Keratinocyte (primary cell): ENCODE measurements at regions not wholly inside any gene's neighbourhood (a gene's known extent, or its start where the extent isn't known, plus 50 kb on each side); places are given as distances from the start of the nearest gene placed in this dataset.

Source experiments
- DNase-seq: peaks from one replicate; pipeline ENCODE4 v3.0.0-alpha.2; 2011; ENCODE audit warnings: low read depth, missing footprints, low spot score
- FAIRE-seq: peaks from 2 replicates; lab custom pipeline; 2011; peaks lifted over from hg19 to GRCh38; lab: Jason Lieb, UNC
- H2AFZ ChIP-seq: 2 replicates; pipeline ENCODE4 v1.6.0; 2012; ENCODE audit warnings: low read length, control low read depth, inconsistent platforms; ENCODE audit not compliant: control insufficient read depth
- H3K27ac ChIP-seq: 2 replicates; pipeline ENCODE4 v1.5.1; 2011; ENCODE audit warnings: low read length; ENCODE audit not compliant: control insufficient read depth, insufficient read depth
- H3K27me3 ChIP-seq: 3 replicates; pipeline ENCODE4 v1.6.0; 2011; ENCODE audit warnings: low read length; ENCODE audit not compliant: control insufficient read depth, insufficient read depth; ENCODE audit errors: extremely low read depth
- H3K36me3 ChIP-seq, 2 experiments: 2 replicates in 1 of 2; 3 replicates in 1 of 2; pipeline ENCODE4 v1.5.1; 2011; ENCODE audit warnings: low read length in 2 of 2, mild to moderate bottlenecking in 1 of 2; ENCODE audit not compliant: control insufficient read depth in 2 of 2, insufficient read depth in 2 of 2; ENCODE audit errors: extremely low read depth in 1 of 2
- H3K4me1 ChIP-seq: 3 replicates; pipeline ENCODE4 v1.5.1; 2011; ENCODE audit warnings: low read length; ENCODE audit not compliant: control insufficient read depth, insufficient read depth; ENCODE audit errors: extremely low read depth
- H3K4me2 ChIP-seq: 3 replicates; pipeline ENCODE4 v1.6.0; 2011; ENCODE audit warnings: low read depth, low read length; ENCODE audit not compliant: control insufficient read depth, insufficient read depth; ENCODE audit errors: extremely low read depth
- H3K4me3 ChIP-seq, 3 experiments: fragments of 200-600 bp in 1 of 3; sonication (generic) in 1 of 3; 2 replicates in 2 of 3; 3 replicates in 1 of 3; pipeline ENCODE4 v1.5.1; 2011 to 2016; ENCODE audit warnings: low read length in 3 of 3, mild to moderate bottlenecking in 3 of 3, control low read depth in 2 of 3, inconsistent platforms in 1 of 3, low read depth in 1 of 3, mixed read lengths in 1 of 3, mixed run types in 1 of 3, moderate library complexity in 1 of 3; ENCODE audit not compliant: control insufficient read depth in 2 of 3, insufficient read depth in 2 of 3; ENCODE audit errors: extremely low read depth in 1 of 3
- H3K79me2 ChIP-seq: 2 replicates; pipeline ENCODE4 v1.6.0; 2012; ENCODE audit warnings: low read length; ENCODE audit not compliant: control insufficient read depth, insufficient read depth
- H3K9ac ChIP-seq: 3 replicates; pipeline ENCODE4 v1.6.0; 2011; ENCODE audit warnings: low read length; ENCODE audit not compliant: control insufficient read depth, insufficient read depth; ENCODE audit errors: extremely low read depth
- H3K9me1 ChIP-seq: 3 replicates; pipeline ENCODE4 v1.6.0; 2011; ENCODE audit warnings: low read length; ENCODE audit not compliant: control insufficient read depth, insufficient read depth; ENCODE audit errors: extremely low read depth
- H3K9me3 ChIP-seq: 2 replicates; pipeline ENCODE4 v1.5.1; 2012; ENCODE audit warnings: low read depth, low read length; ENCODE audit not compliant: control insufficient read depth
- H4K20me1 ChIP-seq: 3 replicates; pipeline ENCODE4 v1.6.0; 2011; ENCODE audit warnings: low read length; ENCODE audit not compliant: control insufficient read depth, insufficient read depth; ENCODE audit errors: extremely low read depth
- CTCF ChIP-seq, 3 experiments: IDR thresholded peaks in 1 of 3; conservative IDR thresholded peaks in 1 of 3; optimal IDR thresholded peaks in 1 of 3; 2 replicates in 2 of 3; 3 replicates in 1 of 3; pipeline versions ENCODE3 to v1.5.1; 2011; ENCODE audit warnings: low read length in 3 of 3, mild to moderate bottlenecking in 3 of 3, moderate library complexity in 2 of 3, control low read depth in 1 of 3, inconsistent platforms in 1 of 3; ENCODE audit not compliant: insufficient read depth in 2 of 3; ENCODE audit errors: extremely low read depth in 1 of 3
- EZH2 ChIP-seq: IDR thresholded peaks from one replicate; pipeline ENCODE4 v1.6.1; 2012; ENCODE audit warnings: inconsistent platforms, mild to moderate bottlenecking, low read length, moderate library complexity
- dilution Hi-C: fragments of 300-500 bp; cut with MboI; formaldehyde crosslinking; loops from one replicate; pipeline ENCODE4 v1.7.0; 2020; ENCODE audit warnings: low sequenced_read_pairs; ENCODE audit not compliant: extremely low pct_ligation_motif_present

- no peaks in the 10 kb centered on the region for H3K36me3 ChIP-seq
- DNase-seq (no peak), FAIRE-seq (no peak)
- no peaks in the 10 kb centered on the region for H3K79me2 ChIP-seq
- TF ChIP-seq CTCF (optimal IDR thresholded peaks at IDR 0.05 in 1 of 3, IDR thresholded peaks at IDR 0.05 in 1 of 3, conservative IDR thresholded peaks at IDR 0.05 in 1 of 3; ENCODE audit: extremely low read depth in 1 of 3, insufficient read depth in 2 of 3, low read length in 3 of 3): no peak
- TF ChIP-seq EZH2: no peak
- dilution Hi-C loops: no loop called here
- H3K4me3 ChIP-seq: no peak overlapping the region
- H3K4me1 ChIP-seq: no peaks in the 10 kb centered on the region
- H2AFZ ChIP-seq: no peak overlapping the region
- no peaks in the 10 kb centered on the region for H3K9me1 ChIP-seq
- H3K4me2 ChIP-seq: no peak overlapping the region
- H4K20me1 ChIP-seq: no peaks in the 10 kb centered on the region
- H3K9ac ChIP-seq: no peak overlapping the region
- peaks cover 95% of the 10 kb centered on the region for H3K27me3 ChIP-seq
- no peak overlapping the region for H3K27ac ChIP-seq
- no peaks in the 10 kb centered on the region for H3K9me3 ChIP-seq
Observed at GRCh38 chr17:36727052-36727451, 125.7 kb downstream of the MRM1 start.

- no peak overlapping the region for H2AFZ ChIP-seq
- H3K36me3 ChIP-seq: no peaks in the 10 kb centered on the region
- H4K20me1 ChIP-seq: no peaks in the 10 kb centered on the region
- H3K4me1 ChIP-seq: no peaks in the 10 kb centered on the region
- H3K9ac ChIP-seq: no peak overlapping the region
- no peak overlapping the region for H3K4me3 ChIP-seq
- H3K9me1 ChIP-seq: no peaks in the 10 kb centered on the region
- peaks cover 92% of the 10 kb centered on the region for H3K27me3 ChIP-seq
- H3K9me3 ChIP-seq: no peaks in the 10 kb centered on the region
- dilution Hi-C loops: no loop called here
- no peak for DNase-seq
- FAIRE-seq: no peak
- no peak for TF ChIP-seq EZH2
- no peak for TF ChIP-seq CTCF (optimal IDR thresholded peaks at IDR 0.05 in 1 of 3, IDR thresholded peaks at IDR 0.05 in 1 of 3, conservative IDR thresholded peaks at IDR 0.05 in 1 of 3; ENCODE audit: extremely low read depth in 1 of 3, insufficient read depth in 2 of 3, low read length in 3 of 3)
- H3K27ac ChIP-seq: no peak overlapping the region
- H3K79me2 ChIP-seq: no peaks in the 10 kb centered on the region
- no peak overlapping the region for H3K4me2 ChIP-seq
Observed at GRCh38 chr17:36727577-36727976, 126.2 kb downstream of the MRM1 start.
